Activated CD4-positive, alpha-beta T cell treated with anti-CD3 and anti-CD28 coated beads, Interleukin-2, amount 50 U/mL, for 16 hours (primary cell): ENCODE measurements at regions not wholly inside any gene's neighbourhood (a gene's known extent, or its start where the extent isn't known, plus 50 kb on each side); places are given as distances from the start of the nearest gene placed in this dataset.

Experiments used
- DNase-seq: peaks from one replicate; pipeline ENCODE4 v3.0.0-alpha.2; 2020

GRCh38 chr11:109109150-109109549 lies 312.8 kb upstream of the C11orf87 start:
- no peak for DNase-seq

- DNase-seq, result no peak
Measured at GRCh38 chr11:109109571-109110315, 312.2 kb upstream of the C11orf87 start.

- DNase-seq, result no peak
Measured at GRCh38 chr11:109112261-109112660, 309.7 kb upstream of the C11orf87 start.

- DNase-seq, result no peak
Measured at GRCh38 chr11:109112821-109113280, 309.1 kb upstream of the C11orf87 start.

GRCh38 chr11:109120341-109120740 lies 301.6 kb upstream of the C11orf87 start:
- no peak for DNase-seq

GRCh38 chr11:109121173-109121932 lies 300.6 kb upstream of the C11orf87 start:
- DNase-seq, result no peak

- DNase-seq, result no peak
Measured at GRCh38 chr11:109123816-109124787, 297.9 kb upstream of the C11orf87 start.

- DNase-seq, result no peak
Measured at GRCh38 chr11:109130910-109131309, 291.1 kb upstream of the C11orf87 start.

- no peak for DNase-seq
Measured at GRCh38 chr11:109132539-109132938, 289.5 kb upstream of the C11orf87 start.

- no peak for DNase-seq
Measured at GRCh38 chr11:109133159-109133558, 288.8 kb upstream of the C11orf87 start.

- no peak for DNase-seq
Measured at GRCh38 chr11:109135627-109136026, 286.4 kb upstream of the C11orf87 start.

- no peak for DNase-seq
Measured at GRCh38 chr11:109138196-109138595, 283.8 kb upstream of the C11orf87 start.

GRCh38 chr11:109140426-109140825 lies 281.6 kb upstream of the C11orf87 start:
- DNase-seq, result no peak

- DNase-seq, result no peak
Measured at GRCh38 chr11:109140857-109141515, 281.0 kb upstream of the C11orf87 start.

GRCh38 chr11:109145287-109145686 lies 276.7 kb upstream of the C11orf87 start:
- DNase-seq, result no peak

- no peak for DNase-seq
Measured at GRCh38 chr11:109147726-109148125, 274.3 kb upstream of the C11orf87 start.

- no peak for DNase-seq
Measured at GRCh38 chr11:109148669-109149068, 273.3 kb upstream of the C11orf87 start.

- no peak for DNase-seq
Measured at GRCh38 chr11:109150581-109150980, 271.4 kb upstream of the C11orf87 start.

- DNase-seq, result no peak
Measured at GRCh38 chr11:109153836-109154235, 268.2 kb upstream of the C11orf87 start.

- no peak for DNase-seq
Measured at GRCh38 chr11:109155291-109155690, 266.7 kb upstream of the C11orf87 start.

- DNase-seq, result no peak
Measured at GRCh38 chr11:109165035-109165434, 257.0 kb upstream of the C11orf87 start.

GRCh38 chr11:109166441-109166840 lies 255.5 kb upstream of the C11orf87 start:
- no peak for DNase-seq
